ENCODE measurements at regions not wholly inside any gene's neighbourhood (a gene's known extent, or its start where the extent isn't known, plus 50 kb on each side); places are given as distances from the start of the nearest gene placed in this dataset.

DNA sequence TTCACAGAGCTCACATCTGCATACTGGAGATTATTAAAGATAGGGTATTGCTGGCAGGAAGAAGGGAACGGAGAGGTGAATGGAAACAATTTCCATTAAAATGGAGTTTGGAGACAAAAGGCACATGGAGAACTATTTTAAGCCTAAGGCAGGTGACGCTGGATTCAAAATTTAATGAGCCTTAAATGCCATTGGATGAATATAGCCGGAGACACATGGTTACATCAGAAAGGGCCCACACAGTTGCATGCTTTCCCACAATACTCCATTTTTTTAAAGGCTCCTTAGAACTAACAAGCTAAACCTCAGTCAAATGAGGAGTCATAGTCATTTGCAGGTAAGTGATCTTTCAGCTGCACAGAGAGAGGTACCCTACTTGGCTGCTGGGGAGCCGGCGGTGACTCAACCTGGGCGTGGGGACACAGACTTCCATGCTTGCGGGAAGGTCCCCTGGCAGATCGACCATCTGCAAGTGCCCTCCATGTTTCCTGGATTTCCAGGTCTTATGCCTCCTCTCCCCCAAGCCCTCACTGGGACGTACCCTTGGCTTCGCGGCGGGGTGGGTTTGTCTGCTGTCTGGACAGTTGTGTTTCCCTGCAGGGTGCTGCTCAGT is 259.2 kb downstream of the CBLN1 start:
- DNase-seq = no peak

DNA sequence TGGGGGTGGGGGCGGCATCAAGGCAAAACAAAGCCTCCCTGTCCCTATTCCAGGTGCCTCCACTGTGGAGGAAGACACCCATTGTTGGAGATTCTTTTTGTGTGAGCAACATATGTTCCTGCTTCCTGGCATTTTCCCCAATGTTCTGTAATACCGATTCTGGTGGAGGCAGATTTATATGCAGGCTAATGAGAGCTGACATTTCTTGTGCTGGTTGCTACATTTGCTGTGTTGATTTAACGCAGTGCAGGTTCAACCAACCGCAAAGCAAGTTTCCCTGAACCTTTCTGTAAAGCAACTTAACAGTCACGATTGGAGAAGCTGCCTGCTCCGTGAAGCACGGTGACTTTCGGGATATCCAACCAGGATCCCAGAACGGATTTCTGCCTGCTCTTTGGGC is 260.5 kb downstream of the CBLN1 start:
- no peak for DNase-seq

DNA sequence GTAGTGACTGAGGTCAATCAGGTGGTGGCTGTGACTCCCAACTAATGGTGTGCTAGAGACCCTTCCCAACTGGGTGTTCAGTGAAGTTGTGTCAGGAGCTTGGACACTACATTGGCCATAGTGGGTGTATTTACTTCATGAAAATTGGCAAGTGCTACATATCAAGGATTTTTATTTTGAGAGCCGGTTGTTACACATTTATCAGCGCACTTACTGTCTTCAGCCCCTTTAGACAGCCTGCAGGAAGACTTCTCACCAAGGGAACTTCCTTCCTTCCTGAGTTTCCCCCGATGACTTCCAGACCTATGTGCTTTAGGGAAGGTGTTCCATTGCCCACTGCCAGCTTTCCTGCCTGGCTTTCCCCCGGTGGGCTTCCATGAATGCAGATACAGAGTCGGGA is 261.2 kb downstream of the CBLN1 start:
- no peak for DNase-seq

DNA sequence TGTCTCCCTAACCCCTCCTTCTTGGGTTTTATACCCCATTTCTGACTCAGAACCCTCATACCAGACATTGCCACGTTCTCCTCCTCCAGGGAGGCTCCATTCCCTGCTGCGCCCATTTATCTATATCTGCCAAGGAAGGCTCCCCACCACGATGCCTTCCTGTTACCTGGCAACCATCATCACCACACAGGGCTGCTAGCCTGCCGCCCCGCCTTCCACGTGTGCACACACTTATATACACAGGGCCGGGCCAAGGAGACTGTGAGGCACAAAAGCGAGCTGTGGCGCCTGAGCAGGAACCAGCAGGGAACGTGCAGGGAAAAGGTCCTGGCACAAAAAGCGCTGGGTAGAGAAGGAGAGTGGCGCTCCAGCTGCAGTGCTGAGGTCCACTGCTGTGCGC is 261.8 kb downstream of the CBLN1 start:
- DNase-seq = no peak

DNA sequence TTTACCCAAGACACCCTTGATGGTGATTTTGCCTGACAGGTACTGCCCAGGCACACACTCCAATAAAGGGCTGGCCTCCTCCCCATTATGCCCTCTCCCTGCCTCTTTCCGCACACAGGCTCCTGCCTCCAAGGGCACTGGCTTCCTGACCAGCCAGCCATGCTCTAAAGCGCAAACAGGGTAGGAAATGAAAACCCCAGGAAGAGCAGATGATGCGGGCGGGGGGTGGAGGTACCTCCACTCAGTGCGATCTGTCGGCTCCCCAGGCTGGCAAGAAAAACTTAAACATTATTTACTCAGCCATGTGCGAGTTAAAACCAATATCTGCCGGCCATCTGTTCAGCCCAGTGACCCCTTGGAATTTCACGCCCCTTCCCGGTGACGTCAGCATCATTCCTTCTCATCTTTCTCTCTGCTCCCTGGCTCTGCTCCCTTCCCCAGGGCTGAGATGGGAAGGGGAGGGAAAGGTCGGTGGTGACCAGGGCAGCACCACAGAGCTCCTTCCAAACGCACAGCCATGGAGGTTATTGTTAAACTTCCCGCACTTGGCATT is 262.5 kb downstream of the CBLN1 start:
- DNase-seq = no peak

DNA sequence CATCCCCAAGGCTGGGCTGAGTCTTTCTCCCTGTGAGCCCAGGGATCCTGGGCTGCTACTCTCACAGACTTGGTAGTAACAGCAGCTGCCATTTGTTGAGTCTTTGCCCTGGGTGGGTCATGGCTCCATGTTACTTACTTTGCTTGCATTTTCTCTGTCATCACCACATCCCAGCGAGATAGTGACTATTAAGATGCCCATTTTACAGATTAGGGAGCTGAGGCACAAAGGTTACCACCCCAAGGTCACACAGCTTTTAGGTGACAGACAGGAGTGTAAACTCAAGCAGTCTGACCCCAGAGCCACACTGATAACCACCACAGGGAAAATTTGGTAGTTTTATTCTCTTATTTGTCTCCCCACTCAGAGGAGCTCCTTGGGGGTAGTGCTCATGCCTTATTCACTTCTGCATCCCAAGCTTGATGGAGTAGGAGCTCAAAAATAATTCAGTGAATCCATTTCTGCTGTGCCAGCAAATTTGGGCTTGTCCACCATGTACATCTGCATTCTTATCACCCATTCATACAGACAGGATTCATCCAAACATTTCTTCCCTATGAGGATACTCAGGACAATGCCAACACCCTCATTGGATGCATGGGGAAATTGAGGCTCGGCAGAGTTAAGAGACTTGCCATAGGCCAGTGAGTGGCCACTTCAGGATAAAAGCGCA is 263.2 kb downstream of the CBLN1 start:
- no peak for DNase-seq

DNA sequence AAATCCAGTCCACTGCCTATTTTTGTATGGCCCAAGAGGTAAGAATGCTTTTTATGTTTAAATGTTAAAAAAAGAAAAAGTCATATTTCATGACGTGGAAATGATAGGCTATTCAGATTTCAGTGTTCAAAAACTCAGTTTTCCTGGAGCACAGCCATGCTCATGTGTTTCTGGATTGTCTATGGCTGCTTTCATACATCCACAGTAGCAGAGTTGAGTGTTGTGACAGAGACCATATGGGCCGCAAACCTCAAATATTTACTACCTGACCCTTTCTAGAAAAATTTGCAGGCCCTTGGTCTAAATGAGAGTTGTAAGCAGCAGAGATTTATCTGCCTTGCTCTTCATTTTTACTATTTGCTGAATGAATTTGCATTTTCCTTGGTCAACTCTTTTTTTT is 264.1 kb downstream of the CBLN1 start:
- no peak for DNase-seq

DNA sequence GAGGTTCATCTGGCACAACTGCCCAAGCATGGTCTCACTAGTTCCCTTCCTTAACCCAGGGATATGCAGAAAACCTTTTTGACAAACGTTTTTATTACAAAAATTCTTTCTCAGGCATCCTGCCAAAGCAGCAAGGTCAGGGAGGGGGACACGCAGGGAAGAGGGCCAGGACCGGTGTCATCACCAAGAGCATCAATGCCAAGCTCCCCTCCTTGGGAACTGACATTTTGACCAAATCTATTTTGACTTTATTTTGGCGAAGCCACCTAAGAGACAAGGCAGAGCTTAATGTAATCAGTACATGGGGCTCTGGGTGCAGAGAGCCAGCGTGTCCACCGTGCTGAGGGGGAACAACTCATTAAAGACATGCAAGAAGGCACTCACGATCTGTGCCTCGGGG is 265.2 kb downstream of the CBLN1 start:
- DNase-seq = no peak

DNA sequence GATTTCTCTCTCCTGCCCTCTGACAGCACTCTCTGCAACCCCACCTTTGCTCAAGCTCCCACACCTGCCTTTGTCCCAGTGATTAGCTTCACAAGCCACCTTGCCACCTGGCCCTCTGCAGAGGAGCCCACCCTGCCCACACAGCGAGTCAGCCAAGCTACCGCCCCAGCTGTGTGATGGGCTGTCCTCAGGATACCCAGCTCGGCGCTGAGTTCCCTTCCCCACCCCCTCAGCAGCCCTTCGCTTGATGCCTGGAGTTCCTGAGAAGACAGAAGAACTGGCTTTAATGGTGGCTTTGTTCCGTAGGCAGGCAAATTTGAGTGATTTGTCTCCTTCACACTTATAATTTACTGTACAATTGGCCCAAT is 266.4 kb downstream of the CBLN1 start:
- no peak for DNase-seq

DNA sequence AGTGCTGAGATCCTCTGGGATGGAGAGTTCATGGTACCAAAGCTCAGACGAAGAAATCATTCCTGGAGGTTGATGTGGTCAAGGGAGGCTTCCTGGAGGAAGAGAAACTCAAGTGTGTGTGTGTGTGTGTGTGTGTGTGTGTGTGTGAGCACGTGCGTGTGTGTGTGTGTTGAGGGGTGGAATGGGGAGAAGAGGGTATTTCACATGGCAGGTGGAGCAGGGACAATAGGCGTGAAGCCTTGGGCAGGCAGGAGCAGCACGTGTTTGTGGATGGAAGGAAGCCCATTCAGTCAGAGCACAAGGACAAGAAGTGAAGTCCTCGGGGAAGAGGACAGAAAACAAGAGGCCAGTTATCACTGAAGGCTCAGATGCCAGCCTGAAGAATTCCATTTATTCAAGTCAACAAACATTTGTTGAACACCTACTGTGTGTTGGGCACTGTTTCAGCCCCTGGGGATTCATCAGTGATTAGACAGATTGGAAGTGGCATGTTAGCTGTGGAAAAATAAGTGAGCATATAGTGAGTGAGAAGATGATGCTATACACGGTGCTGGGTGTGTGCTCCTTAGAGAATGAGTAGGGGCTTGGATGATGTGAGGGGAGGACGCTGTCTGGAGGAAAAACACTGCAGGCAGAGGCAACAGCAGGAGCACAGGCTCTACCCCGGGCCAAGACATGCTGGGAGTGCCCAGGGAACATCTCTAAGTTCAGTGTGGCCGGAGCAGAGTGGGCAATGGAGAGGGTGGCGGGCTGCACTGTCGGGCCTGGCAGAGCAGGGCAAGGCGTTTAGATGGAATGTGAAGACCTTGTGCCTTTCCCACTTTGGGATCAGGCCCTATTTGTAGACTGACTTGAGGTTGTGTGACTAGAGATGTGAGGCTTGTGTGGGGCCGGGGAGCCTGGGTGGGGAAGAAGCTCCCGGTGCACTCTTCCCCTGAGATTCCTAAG is 267.1 kb downstream of the CBLN1 start:
- DNase-seq = no peak

DNA sequence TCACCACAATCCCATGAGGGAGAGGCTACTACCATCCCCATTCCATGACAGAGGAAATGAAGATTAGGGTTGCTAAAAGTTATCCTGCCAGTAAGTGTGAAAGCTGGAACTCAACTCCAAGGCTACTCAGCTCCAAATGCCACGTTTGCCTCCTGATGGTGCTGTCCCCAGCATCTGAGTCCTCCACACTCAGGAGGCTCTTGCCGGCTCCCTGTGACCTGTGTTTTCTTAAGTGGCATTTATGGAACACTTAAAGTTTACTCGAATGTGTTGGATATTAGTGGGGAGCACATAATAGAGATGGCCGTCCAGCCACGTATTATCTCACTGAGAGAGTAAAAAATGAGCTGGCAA is 267.9 kb downstream of the CBLN1 start:
- DNase-seq = no peak

DNA sequence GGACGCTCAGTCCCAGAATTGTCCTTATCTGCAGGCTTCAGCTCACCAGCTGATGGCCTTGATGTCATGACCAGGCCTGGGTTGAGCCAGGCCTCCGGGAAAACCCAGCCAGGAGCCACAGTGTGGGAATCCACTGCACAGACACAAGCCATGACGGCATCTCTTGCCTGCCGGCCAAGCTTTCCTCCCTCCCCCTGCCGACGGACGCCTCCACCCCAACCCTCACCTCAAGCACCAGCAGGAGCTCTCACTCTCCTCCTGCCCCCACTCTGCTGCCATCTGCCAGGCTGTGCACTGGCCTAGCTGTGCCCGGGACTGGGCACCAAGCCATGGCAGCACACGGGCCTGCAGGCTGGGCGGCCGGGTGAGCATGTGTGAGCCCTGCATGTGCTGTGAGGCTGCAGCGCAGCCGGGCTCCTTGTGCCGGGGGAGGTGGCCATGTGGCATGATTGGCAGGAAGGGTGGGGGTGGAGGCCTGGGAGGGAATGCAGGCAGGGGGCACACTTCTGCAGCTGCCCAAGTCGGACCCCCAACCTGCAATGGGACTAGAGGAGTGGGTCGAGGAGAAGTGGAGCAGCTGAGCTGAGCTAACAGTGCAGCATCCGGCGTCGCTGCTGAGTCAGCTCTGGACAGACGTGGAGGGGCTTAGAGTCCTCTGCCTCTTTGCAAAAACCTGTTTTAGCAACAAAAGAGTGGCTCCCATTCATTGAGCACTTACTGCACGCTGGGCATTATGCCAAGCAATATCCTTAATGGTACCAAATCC is 268.5 kb downstream of the CBLN1 start:
- no peak for DNase-seq

DNA sequence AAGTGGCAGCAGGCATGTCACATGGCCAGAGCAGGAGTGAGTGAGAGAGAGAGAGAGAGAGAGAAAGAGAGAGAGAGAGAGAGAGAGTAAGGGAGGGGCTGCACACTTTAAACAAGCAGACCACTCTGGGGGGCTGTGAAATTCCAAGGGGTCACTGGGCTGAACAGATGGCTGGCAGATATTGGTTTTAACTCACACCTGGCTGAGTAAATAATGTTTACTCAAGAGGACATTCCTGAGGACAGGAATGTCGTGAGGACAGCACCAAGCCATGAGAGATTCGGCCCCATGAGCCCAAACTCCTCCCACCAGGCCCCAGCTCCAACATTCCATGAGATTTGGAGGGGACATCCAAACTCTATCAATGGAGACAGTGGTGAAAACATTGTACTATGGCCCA is 269.7 kb downstream of the CBLN1 start:
- DNase-seq = no peak

DNA sequence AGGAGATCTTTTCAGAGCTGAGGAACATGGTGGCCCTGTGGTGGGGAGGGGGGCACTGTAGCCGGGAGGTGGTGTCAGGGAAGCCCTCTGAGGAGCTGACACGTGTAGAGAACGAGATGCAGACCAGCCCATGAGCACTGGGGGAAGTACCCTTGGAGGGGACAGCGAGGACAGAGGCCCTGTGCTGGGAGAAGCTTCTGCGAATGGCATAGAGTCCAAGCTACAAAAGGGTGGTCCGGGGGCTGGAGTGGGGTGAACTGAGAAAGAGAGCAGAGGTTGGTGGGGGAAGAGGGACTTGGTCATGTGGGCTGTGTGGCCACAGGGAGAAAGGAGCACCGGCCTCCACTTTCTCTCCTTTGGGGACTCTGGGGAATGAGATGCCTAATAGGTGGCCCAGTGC is 270.8 kb downstream of the CBLN1 start:
- no peak for DNase-seq

DNA sequence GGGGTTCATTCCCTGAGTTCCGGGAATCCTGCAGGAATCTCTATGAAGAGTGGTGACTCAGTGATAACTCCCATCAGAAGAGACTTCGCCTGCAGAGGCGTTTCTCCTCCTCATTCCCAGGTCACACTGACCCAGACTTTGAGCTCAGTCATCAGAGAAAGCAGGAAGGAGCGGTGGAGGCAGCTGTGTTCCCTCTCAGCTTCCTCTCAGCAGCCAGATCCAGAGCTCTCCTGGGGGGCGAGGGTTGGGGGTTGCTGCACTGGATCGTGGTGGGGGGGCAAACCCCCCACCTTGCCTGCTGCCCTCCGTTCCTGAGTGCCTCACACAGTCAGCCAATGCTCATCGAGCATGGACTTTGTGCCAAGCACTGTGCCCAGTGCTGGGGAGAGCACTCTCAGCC is 271.2 kb downstream of the CBLN1 start:
- no peak for DNase-seq

DNA sequence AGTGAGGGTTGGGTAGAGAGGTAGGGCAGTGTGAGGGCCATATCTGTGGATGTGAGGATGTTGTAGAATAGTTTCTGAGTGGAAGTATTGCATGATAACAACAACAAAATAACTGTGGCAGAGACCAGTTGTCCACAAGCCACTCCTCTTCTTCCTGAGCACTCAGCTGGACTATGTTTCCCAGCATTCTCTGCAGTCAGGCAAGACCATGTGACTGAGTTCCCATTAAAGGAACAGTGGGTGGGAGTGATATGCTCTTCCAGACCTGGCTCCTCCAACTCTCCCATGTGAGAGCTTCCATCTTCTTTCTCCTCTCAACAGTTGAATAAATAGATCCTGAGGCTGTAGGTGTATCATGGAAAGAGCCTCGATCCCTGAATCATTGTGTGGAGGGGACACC is 272.4 kb downstream of the CBLN1 start:
- no peak for DNase-seq

DNA sequence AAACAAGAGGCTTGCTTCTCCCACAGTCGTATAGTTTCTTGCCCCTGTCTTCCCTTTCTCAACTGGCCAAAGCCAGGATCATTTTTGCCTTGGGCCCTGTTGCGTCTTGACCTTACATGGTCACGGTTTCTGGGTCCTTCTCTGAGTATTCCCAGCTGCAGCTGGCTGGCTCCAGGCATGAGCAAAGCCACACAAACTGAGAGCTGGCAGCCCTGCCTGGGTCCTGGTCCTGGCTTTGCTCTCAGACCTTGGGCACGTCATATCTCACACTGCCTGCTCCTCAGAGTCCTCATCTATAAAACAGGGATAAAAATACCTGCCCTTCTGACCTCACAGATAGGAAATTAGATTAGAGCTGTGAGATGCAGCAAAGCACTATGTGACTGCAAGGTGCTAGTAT is 277.6 kb downstream of the CBLN1 start:
- DNase-seq = no peak

DNA sequence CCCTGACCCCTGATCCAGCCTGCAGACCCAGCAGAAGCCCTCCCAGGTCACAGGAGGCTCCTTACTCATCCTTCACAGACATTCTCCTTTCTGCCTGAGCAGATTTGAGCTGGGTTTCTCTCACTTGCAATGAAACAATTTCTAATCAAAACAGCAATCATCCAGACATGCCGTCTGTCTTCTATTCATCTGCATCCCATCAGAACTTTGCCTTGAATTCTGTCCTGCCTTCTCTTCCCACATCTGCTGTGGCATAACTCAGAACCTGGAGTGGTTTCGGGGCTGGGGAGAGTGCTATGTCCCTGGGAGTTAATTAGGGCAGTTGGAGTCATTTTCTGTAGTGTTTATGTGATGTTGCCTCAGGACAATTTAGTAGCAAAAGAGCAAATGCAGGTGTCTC is 278.6 kb downstream of the CBLN1 start:
- DNase-seq = no peak

DNA sequence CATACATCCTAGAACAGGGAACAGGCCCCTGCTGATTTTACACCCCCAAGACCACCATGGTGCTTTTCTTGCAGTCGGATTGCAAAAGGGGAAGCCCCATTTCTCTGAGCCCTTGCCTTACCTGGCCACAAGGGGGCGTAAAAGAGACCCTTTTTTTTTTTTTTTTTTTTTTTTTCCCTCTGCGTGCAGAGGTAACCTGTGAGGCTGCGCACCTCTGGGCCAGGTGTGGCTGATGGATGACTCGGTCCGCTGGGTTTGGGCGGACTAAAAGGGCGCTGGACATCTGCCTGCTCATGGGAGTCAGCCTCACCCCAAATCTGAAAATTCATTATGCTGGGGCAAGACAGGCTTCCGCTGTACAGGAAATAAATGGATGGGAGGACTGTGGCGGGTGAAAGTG is 281.0 kb downstream of the CBLN1 start:
- DNase-seq = no peak

DNA sequence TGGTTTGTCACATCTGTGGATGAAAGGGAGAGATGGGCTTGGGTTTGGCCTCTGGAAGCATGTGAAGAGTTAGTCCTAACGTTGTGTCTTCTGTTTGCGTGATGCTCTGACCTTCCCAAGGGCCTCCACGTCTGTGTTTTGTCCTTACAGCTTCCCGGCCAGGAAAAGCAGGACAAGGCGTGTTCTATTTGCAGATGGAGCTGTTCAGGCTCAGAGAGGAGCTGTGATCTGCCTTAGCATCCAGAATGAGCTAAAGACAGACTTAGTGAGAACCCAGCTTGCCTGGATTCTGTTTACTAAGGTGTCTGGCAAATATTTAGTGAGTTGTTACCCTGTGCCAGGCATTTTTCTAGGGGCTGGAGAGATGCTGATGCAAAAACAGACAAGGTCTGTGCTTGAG is 282.1 kb downstream of the CBLN1 start:
- no peak for DNase-seq

DNA sequence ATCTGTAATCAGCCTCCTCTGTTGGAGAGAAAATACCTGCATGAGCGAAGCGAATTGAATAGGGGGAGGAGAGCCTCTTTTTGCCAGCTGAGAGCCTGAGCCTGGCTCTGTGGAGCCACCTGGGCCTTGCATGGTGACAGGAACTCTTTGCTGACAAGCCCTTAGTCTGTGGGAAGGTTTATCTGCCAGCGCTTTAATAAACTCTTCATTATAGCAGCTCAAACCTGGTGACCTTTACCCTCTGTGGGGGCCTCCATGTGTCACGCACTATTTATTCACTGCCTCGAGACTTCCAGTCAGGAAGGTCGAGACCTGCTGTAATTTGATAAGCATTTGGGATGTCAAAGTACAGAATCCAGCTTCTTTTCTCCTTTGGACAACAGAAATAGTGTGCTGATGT is 282.6 kb downstream of the CBLN1 start:
- no peak for DNase-seq

DNA sequence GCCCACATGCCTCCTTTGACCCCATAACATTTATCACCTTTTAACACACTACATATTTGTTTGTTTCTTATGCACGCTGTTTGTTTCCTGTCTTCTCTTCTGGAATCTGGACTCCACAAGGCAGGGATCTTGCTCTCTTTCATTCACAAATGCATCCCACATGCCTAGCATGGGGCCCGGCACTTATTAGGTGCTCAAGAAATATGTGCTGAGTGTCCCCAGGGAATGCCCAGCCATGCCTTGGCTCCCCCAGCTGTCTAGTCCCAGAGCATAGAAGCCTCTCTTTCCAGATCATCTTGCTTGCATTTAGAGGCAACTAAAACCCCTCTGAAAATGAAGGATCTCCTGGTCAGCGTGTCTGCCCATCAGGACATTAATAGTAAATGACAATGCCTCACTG is 283.7 kb downstream of the CBLN1 start:
- no peak for DNase-seq

DNA sequence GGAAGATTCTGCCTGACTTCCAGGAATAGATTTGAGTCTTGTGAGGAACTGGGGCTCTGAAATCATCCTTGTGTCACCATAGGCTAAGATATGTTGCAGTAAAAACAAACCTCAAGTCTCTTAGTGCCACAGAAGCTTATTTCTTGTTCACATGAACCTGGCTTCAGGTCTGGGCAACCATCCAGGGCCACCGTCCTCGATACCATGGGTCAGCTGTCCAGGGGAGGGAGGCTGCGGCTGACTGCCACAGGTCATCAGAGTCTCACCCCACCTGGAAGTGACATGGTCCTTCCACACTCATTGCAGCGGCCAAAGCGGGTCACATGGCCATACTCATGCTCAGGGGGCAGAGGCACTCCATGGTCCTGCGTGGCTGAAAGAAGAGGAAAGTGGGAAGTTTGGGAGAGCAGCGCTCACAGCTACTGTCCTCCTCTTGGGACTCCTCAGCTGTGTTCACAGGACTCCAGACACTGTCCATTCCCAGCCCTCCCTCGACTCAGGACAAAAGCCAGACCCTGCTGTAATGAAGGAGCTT is 284.5 kb downstream of the CBLN1 start:
- DNase-seq = no peak

Measured in stimulated activated CD4-positive, alpha-beta T cell treated with anti-CD3 and anti-CD28 coated beads, Interleukin-2, amount 100 ng/mL, for 24 hours (primary cell).